GM12891 (cell line): ENCODE measurements at regions not wholly inside any gene's neighbourhood (a gene's known extent, or its start where the extent isn't known, plus 50 kb on each side); places are given as distances from the start of the nearest gene placed in this dataset.

ENCODE experiments used
- POLR2A ChIP-seq: IDR thresholded peaks from 2 replicates; pipeline ENCODE4 v1.6.1; 2011; ENCODE audit warnings: low read depth, low read length, control low read depth
- POLR2AphosphoS5 ChIP-seq: IDR thresholded peaks from 2 replicates; pipeline ENCODE4 v1.6.1; 2011; ENCODE audit warnings: low read depth, low read length, control low read depth
- POU2F2 ChIP-seq: IDR thresholded peaks from 2 replicates; pipeline ENCODE4 v1.6.1; 2011; ENCODE audit warnings: low read depth, mild to moderate bottlenecking, control low read depth, low read length, moderate library complexity
- TAF1 ChIP-seq: IDR thresholded peaks from 2 replicates; pipeline ENCODE4 v1.6.1; 2011; ENCODE audit warnings: low read depth, low read length, control low read depth

DNA sequence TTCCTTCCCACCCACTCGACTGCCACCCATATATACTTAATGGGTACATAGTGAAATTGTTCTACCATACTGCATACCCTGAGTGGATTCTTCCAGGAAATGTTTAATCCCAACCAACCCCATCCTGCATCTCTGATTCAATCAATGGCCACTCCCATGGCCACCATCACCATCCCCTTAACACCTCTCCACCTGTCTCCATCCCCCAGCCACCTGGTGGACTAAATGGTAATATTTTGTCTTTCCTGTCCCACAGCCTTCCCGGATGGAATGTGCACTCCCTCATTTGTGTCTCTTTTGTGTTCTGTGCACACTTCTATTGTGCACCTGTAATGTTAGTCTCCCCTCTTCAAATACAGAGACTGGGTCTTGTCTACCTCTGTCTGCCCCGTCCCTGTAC is 259.9 kb downstream of the ALDH8A1 start:
- TF ChIP-seq POU2F2 (no peak), POLR2AphosphoS5 (no peak), TAF1 (no peak), POLR2A (no peak)
